ENCODE measurements at regions not wholly inside any gene's neighbourhood (a gene's known extent, or its start where the extent isn't known, plus 50 kb on each side); places are given as distances from the start of the nearest gene placed in this dataset.

DNA sequence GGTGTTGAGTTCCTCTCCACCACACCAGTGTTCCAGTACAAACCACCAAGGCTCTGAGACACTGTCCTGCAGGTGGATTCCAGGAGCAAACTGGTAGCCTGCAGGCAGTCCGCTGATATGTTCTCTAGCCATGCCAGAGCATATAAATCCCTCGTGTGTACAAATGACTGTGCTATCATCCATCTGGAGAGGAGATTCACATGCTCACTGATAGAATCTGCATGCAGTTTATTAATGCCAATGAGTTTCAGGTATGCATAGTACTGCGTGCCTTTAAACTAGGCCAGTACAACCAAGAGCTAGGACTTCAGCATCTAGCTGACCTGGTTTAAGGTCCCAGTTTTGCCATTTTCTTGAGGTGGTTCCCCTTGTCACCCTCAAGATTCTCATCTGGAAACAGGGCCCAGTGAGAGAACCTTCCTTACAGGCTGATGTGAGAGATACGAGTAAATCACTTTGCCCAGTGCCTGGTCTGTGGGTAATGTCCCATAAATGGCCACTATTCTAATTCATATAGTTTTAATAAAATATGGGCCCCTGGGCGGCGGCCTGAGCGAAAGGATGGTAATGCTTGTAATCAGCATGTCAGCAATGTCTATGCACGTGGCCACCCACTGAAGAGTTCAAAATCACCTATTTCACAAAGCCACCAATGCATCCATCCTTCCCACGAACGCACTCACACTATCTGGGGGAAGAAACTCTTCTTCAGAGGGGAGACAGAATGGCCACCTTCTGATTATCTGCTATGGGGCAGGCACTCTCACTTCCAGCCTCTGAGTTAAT, 268.0 kb upstream of the ZMIZ1 start:
- Histone ChIP-seq H3K9ac (no peak overlapping the region), H3K4me1 (ENCODE audit: control insufficient read depth in 1 of 2, insufficient read depth in 2 of 2, low read depth in 1 of 2, low read length in 1 of 2) (peaks cover 18 to 62% of the 10 kb centered on the region in 2 experiments), H3F3A (replicated peaks; ENCODE audit: insufficient read depth) (peaks cover 15% of the 10 kb centered on the region), H2AFZ (ENCODE audit: low read depth) (no peak overlapping the region), H3K79me2 (ENCODE audit: insufficient read depth) (no peaks in the 10 kb centered on the region), H3K36me3 (replicated peaks in 1 of 2; ENCODE audit: control insufficient read depth in 1 of 2, insufficient read depth in 2 of 2, low read length in 1 of 2) (no peaks in the 10 kb centered on the region), H3K9me3 (no peaks in the 10 kb centered on the region), H3K4me2 (no peak overlapping the region), H3K27ac (ENCODE audit: low read depth in 2 of 2, low read length in 1 of 2) (no peak overlapping the region; a peak in 1 of 4 replicates), H3K4me3 (ENCODE audit: low read depth in 2 of 2, low read length in 1 of 2) (no peak overlapping the region), H3K9me2 (no peaks in the 10 kb centered on the region), H3K27me3 (ENCODE audit: insufficient read depth) (no peaks in the 10 kb centered on the region), H4K20me1 (ENCODE audit: insufficient read depth) (no peaks in the 10 kb centered on the region)
- TF ChIP-seq SIN3A (IDR thresholded peaks at IDR 0.05; ENCODE audit: borderline replicate concordance, low read depth, low read length): no peak
- no peak for TF ChIP-seq GABPA (IDR thresholded peaks at IDR 0.05; ENCODE audit: low read depth)
- TF ChIP-seq RCOR1 (IDR thresholded peaks at IDR 0.05; ENCODE audit: low read length): peak; percentile 43; the same call in 1 of the 2 replicates
- TF ChIP-seq RAD21 (IDR thresholded peaks at IDR 0.05; ENCODE audit: low read length): no peak
- DNase-seq: no peak
- ChIA-PET CTCF (interaction anchor here (1.1 to 1.4 kb wide), 2 partner anchors 26 to 252 kb away, joined by 3 read pairs; no protein-coding TSS in a partner anchor), POLR2A (no interaction called here)
- 86% methylated on average over 10 of the region's 10 CpGs for WGBS (ENCODE audit: low lambda C conversion rate)

DNA sequence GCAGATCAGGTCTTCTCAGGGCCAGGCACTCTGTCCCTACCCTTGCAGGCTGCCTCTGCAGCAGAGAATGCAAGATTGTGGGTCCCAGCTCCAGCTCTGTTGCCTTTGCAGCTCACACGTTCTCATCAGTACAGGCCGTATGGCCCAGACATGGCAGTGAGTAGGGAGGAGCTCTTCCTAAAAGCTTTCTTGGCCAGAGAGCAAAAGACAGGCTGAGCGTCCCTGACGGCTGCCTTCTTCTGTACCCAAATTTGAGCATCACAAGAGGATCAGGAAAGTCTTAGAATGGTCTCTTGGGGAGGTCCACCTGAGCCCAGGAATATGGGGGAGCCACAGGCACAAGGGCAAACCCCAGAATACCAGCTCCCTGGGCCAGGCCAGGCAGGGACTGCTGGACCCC, 266.3 kb upstream of the ZMIZ1 start:
- no peak for TF ChIP-seq TEAD4 (IDR thresholded peaks at IDR 0.05; ENCODE audit: borderline replicate concordance, insufficient read depth)
- no peak for TF ChIP-seq FOXJ3 (CRISPR knock-in tag; IDR thresholded peaks at IDR 0.05)
- no peak for TF ChIP-seq TAF1 (IDR thresholded peaks at IDR 0.05; ENCODE audit: borderline replicate concordance, low read depth, low read length)
- TF ChIP-seq CHD2 (IDR thresholded peaks at IDR 0.05; ENCODE audit: low read length, partially characterized antibody): no peak
- ChIA-PET CTCF (interaction anchor here (1.1 kb wide), 1 partner anchor 30 kb away, joined by 3 read pairs; no protein-coding TSS in a partner anchor), POLR2A (interaction anchor here (1.1 kb wide), 1 partner anchor 57 kb away, joined by 5 read pairs; no protein-coding TSS in a partner anchor)
- Histone ChIP-seq H3K27me3 (ENCODE audit: insufficient read depth) (no peaks in the 10 kb centered on the region), H3K9me3 (no peaks in the 10 kb centered on the region), H3K4me3 (ENCODE audit: low read depth in 2 of 2, low read length in 1 of 2) (no peak overlapping the region), H3K9ac (peak overlapping the region; percentile 22; the same call in 1 of the 2 replicates), H3K9me2 (no peaks in the 10 kb centered on the region), H3F3A (replicated peaks; ENCODE audit: insufficient read depth) (peaks cover 17% of the 10 kb centered on the region), H3K36me3 (replicated peaks in 1 of 2; ENCODE audit: control insufficient read depth in 1 of 2, insufficient read depth in 2 of 2, low read length in 1 of 2) (no peaks in the 10 kb centered on the region), H2AFZ (ENCODE audit: low read depth) (peak overlapping the region; percentile 64; the same call in 1 of the 2 replicates), H3K79me2 (ENCODE audit: insufficient read depth) (no peaks in the 10 kb centered on the region), H3K4me1 (ENCODE audit: control insufficient read depth in 1 of 2, insufficient read depth in 2 of 2, low read depth in 1 of 2, low read length in 1 of 2) (peaks cover 22 to 77% of the 10 kb centered on the region in 2 experiments), H4K20me1 (ENCODE audit: insufficient read depth) (no peaks in the 10 kb centered on the region), H3K27ac (ENCODE audit: low read depth in 2 of 2, low read length in 1 of 2) (peak overlapping the region; percentile 72 to 100), H3K4me2 (peak overlapping the region; percentile 55; the same call in 1 of the 2 replicates)
- DNase-seq: no peak
- WGBS (ENCODE audit: low lambda C conversion rate): 66% methylated on average over 2 of the region's 4 CpGs

DNA sequence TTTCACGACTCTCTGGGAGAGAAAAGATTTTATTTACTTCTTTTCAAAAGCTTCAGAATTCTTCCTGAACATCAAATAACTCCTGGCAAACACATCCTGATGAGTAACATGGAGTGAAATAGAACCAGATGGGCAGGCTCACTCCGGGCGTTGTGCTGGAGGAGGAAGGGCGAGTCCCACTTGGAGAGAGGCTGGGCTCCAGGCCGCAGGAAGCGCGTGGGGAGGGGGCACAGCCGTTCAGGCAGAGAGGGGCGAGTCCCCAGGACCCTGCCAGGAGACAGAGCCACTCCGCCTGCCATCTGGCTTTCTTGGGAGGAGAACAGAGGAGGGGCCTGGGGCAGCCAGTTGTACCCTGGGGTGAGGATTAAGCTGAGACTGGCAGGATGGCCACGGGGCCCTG, 265.9 kb upstream of the ZMIZ1 start:
- ChIA-PET CTCF (interaction anchor here (0.7 to 2.0 kb wide), 3 partner anchors 10 to 57 kb away, joined by 3 to 7 read pairs (median 3); no protein-coding TSS in a partner anchor), POLR2A (interaction anchor here (1.1 kb wide), 1 partner anchor 57 kb away, joined by 5 read pairs; no protein-coding TSS in a partner anchor)
- peak overlapping the region; percentile 55; the same call in 1 of the 2 replicates for H3K4me2 ChIP-seq
- no peak overlapping the region for H3K4me3 ChIP-seq (ENCODE audit: low read depth in 2 of 2, low read length in 1 of 2)
- no peaks in the 10 kb centered on the region for H3K9me3 ChIP-seq
- H3K9me2 ChIP-seq: no peaks in the 10 kb centered on the region
- H3K27ac ChIP-seq (ENCODE audit: low read depth in 2 of 2, low read length in 1 of 2): peak overlapping the region; percentile 72 to 100
- peaks cover 17% of the 10 kb centered on the region for H3F3A ChIP-seq (replicated peaks; ENCODE audit: insufficient read depth)
- peak; percentile 58 for DNase-seq
- H3K27me3 ChIP-seq (ENCODE audit: insufficient read depth): no peaks in the 10 kb centered on the region
- H3K79me2 ChIP-seq (ENCODE audit: insufficient read depth): no peaks in the 10 kb centered on the region
- H3K36me3 ChIP-seq (replicated peaks in 1 of 2; ENCODE audit: control insufficient read depth in 1 of 2, insufficient read depth in 2 of 2, low read length in 1 of 2): no peaks in the 10 kb centered on the region
- peaks cover 22 to 81% of the 10 kb centered on the region in 2 experiments for H3K4me1 ChIP-seq (ENCODE audit: control insufficient read depth in 1 of 2, insufficient read depth in 2 of 2, low read depth in 1 of 2, low read length in 1 of 2)
- WGBS (ENCODE audit: low lambda C conversion rate): 15% methylated on average over 10 of the region's 11 CpGs
- H3K9ac ChIP-seq: peak overlapping the region; percentile 22; the same call in 1 of the 2 replicates
- no peaks in the 10 kb centered on the region for H4K20me1 ChIP-seq (ENCODE audit: insufficient read depth)
- H2AFZ ChIP-seq (ENCODE audit: low read depth): peak overlapping the region; percentile 64; the same call in 1 of the 2 replicates
- peak; percentile 61; the same call in 1 of the 2 replicates for TF ChIP-seq POLR2AphosphoS5 (IDR thresholded peaks at IDR 0.05; ENCODE audit: low read depth, low read length)
- TF ChIP-seq, protein P1, sequence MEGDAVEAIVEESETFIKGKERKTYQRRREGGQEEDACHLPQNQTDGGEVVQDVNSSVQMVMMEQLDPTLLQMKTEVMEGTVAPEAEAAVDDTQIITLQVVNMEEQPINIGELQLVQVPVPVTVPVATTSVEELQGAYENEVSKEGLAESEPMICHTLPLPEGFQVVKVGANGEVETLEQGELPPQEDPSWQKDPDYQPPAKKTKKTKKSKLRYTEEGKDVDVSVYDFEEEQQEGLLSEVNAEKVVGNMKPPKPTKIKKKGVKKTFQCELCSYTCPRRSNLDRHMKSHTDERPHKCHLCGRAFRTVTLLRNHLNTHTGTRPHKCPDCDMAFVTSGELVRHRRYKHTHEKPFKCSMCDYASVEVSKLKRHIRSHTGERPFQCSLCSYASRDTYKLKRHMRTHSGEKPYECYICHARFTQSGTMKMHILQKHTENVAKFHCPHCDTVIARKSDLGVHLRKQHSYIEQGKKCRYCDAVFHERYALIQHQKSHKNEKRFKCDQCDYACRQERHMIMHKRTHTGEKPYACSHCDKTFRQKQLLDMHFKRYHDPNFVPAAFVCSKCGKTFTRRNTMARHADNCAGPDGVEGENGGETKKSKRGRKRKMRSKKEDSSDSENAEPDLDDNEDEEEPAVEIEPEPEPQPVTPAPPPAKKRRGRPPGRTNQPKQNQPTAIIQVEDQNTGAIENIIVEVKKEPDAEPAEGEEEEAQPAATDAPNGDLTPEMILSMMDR (IDR thresholded peaks at IDR 0.05): no peak
- no peak for TF ChIP-seq FOXJ3 (CRISPR knock-in tag; IDR thresholded peaks at IDR 0.05)
- no peak for TF ChIP-seq EZH2phosphoT487 (IDR thresholded peaks at IDR 0.05; ENCODE audit: borderline replicate concordance, low read depth)
- no peak for TF ChIP-seq SIN3A (IDR thresholded peaks at IDR 0.05; ENCODE audit: borderline replicate concordance, low read depth, low read length)
- no peak for TF ChIP-seq YY1 (IDR thresholded peaks at IDR 0.05; ENCODE audit: low read depth)
- TF ChIP-seq, protein P2, sequence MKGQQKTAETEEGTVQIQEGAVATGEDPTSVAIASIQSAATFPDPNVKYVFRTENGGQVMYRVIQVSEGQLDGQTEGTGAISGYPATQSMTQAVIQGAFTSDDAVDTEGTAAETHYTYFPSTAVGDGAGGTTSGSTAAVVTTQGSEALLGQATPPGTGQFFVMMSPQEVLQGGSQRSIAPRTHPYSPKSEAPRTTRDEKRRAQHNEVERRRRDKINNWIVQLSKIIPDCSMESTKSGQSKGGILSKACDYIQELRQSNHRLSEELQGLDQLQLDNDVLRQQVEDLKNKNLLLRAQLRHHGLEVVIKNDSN (IDR thresholded peaks at IDR 0.05; ENCODE audit: borderline replicate concordance, low read depth): no peak
- TF ChIP-seq MEF2A (IDR thresholded peaks at IDR 0.05; ENCODE audit: borderline replicate concordance, low read depth): no peak
- peak; percentile 50; the same call in 1 of the 2 replicates for TF ChIP-seq NFIC (IDR thresholded peaks at IDR 0.05; ENCODE audit: borderline replicate concordance)
- peak; percentile 92 for TF ChIP-seq TCF12 (IDR thresholded peaks at IDR 0.05)
- peak; percentile 28 to 58; a peak in 3 of 4 replicates for TF ChIP-seq EP300 (IDR thresholded peaks at IDR 0.05; ENCODE audit: borderline replicate concordance in 1 of 2, low read depth in 1 of 2, low read length in 1 of 2)
- peak; percentile 24; the same call in 1 of the 2 replicates for TF ChIP-seq FOSL2 (IDR thresholded peaks at IDR 0.05; ENCODE audit: borderline replicate concordance, low read depth)
- TF ChIP-seq CHD2 (IDR thresholded peaks at IDR 0.05; ENCODE audit: low read length, partially characterized antibody): peak; percentile 15
